HG03025 (cell line): ENCODE measurements at regions not wholly inside any gene's neighbourhood (a gene's known extent, or its start where the extent isn't known, plus 50 kb on each side); places are given as distances from the start of the nearest gene placed in this dataset.
"Not testable (repeated sequence)": the region's sequence is repeated elsewhere in the genome, so short reads cannot be mapped to it uniquely, and the experiment has no call there.

Source experiments
- ATAC-seq: cut with Tn5 transposase; IDR thresholded peaks from one replicate; pipeline ENCODE4 v1.9.1; 2021; ENCODE audit warnings: mild to moderate bottlenecking, moderate library complexity; ENCODE audit not compliant: unreplicated experiment, low FRiP score

- ATAC-seq: no peak
Measured at GRCh38 chr10:63986536-63986935, 465.3 kb downstream of the REEP3 start.

DNA sequence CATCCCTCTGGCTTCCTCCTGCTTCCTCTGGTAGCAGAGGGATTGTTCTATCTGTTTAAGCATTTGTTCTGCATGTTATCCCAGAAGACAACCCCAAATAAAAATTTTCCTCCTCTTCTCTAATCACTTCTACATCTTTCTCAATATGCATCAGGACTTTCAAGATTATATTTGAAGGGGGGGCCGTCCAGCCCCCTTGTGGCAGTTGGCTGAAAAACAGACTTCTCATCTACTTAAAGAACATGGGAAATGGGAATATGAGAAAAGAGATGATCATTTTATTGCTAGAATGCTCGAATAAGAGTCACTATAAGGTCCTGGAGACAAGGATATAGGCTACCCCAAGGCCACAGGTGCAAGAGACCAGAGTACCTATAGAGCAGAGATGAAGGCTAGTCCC lies 466.0 kb downstream of the REEP3 start:
- ATAC-seq: no peak

DNA sequence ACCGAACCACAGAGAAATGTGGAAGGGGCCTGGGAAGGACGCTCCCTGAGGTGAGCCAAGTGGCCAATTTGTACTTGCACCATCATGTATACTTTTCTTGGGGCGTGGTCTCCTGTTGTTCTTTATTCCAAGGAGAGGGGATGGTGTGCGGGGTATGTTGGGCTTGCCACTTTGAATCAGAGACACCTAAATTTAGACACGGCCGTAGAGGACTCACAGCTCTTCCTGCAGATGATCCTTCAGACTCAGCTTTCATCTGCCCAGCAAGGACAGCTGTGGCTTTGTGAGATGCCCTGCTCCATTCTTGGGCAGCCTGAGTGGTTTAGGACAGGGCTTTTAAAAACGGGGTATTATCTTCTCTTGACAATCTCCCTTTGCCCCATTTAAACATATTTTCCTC lies 473.2 kb downstream of the REEP3 start:
- ATAC-seq: no peak

DNA sequence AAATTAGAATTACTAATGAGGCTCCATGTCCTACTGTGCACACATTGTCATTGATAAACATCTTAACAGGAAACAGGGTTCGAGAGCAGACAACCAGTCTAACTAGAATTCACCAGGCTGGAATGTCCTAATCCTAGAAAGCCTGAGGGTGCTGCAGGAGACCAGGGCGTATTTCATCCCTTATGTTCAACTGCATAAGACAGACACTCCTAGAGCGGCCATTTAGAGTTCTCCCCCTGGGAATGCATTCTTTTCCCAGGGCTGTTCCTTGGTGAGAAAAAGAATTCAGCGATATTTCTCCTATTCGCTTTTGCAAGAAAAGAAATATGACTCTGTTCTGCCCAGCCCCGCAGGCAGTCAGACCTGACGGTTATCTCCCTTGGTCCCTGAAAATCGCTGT lies 486.0 kb downstream of the REEP3 start:
- ATAC-seq: no peak

GRCh38 chr10:64010711-64011110 lies 489.5 kb downstream of the REEP3 start:
- ATAC-seq: no peak

- no peak for ATAC-seq
Measured at GRCh38 chr10:64011912-64012714, 490.9 kb downstream of the REEP3 start.

DNA sequence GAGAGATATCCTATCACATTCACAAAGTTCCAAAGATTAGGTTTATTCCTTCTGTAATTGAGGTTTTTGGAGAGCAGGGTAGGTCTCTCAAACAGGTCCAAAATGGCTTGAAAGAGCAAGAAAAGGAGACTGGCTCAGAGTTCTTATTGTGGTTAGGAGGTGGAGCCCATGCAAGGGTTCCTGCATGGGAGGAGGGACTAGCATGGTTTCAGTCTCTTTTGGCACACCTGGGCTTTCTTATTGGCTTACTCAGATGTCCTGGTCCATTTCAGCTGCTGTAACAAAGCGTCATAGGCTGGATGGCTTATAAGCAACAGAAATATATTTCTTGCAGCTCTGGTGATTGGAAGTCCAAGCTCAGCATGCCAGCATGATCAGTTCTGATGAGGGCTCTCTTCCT lies 493.1 kb downstream of the REEP3 start:
- no peak for ATAC-seq

GRCh38 chr10:64023926-64024470 lies 502.8 kb downstream of the REEP3 start:
- ATAC-seq: no peak

DNA sequence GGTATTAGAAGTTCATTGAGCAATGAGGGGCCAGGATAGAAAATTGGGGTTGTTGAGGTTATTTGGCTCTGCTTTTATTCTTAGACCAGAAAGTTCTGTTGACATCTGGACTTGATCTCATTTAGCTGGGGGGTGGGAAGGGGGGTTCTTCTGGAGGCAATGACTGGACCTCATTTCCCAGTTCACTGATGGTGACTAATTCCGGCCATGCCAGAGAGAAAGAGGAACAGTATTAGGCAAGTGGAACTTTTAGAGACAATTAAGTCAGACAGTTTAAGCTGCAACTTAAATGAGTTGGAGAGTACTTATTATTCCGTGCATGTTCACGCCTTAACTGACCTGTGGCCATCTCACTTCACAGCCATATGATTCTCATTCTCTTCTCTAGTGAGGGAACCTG lies 512.5 kb downstream of the REEP3 start:
- ATAC-seq: no peak

DNA sequence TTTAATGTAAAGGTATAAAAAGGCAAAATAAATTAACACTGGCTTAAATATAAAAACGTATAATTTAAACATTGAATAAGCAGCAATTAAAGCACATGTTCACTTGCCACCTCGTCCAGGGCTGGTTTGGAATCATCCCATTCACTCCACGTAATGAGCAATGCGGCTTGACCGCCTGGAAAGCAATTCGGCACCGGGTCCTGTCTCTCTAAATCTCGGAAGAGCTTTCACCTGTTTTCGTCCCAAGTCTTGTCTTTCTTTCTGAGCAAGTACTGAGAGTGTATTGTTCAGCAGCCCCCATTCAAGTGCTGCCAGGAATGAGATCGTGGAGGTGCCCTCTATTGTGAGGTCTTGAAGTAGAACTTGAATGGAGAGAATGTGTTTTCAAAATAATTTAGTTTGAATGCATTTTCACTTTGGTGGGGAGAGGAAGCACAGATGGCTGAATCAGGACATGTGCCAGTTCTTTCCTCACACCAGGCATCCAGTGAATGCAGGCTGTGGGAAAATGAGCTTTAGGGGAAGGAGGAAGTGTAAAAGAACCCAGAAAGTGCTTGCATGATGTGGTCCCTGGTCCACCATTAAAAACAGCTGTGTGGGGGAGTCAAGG lies 515.2 kb downstream of the REEP3 start:
- ATAC-seq: no peak

DNA sequence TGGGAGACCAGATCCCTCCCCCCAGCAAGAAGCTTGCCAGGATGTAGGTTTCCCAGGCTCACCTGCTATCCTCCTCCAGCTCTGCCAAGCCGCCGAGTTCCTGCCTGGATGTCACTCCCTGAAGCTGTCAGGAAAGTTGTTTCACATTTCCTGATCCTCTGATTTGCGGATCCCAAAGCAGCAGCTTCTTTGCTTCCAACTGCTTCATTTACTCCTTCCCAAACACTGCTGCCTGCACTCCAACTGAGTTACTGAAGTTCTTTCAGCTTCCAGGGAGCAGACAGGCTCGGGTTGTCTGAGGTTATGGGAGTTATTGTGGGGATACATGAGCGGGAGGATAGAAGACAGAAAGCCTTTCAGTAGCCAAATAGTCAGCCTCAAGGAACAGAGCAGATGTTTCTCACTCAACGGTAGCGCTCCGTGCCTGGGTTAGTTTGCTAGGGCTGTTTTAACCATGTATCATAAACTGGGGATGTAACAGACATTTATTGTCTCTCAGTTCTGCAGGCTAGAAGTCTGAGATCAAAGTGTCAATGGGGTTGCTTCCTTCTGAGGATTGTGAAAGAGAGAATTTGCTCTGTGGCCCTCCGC lies 516.0 kb downstream of the REEP3 start:
- no peak for ATAC-seq

DNA sequence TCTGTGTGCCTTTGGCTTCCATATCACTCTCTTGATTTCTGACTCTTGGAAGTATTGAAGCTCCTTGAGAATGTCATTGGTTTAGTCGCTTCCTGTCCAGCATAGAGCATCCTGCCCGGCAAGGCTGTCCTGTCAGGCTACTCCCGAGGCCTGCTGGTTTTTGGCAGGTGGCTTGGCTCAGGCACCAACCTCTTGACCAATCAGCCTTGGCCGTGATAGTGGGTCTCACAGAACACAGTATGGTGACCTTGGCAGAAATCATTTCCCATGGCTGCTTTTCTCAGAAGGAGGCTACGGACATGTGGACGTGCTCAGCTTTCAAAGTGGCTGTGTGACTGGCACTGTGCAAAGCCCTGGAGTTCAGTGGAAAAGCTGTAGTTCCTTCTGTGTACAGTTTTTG lies 516.9 kb downstream of the REEP3 start:
- ATAC-seq: no peak

GRCh38 chr10:64039198-64039597 lies 518.0 kb downstream of the REEP3 start:
- no peak for ATAC-seq

DNA sequence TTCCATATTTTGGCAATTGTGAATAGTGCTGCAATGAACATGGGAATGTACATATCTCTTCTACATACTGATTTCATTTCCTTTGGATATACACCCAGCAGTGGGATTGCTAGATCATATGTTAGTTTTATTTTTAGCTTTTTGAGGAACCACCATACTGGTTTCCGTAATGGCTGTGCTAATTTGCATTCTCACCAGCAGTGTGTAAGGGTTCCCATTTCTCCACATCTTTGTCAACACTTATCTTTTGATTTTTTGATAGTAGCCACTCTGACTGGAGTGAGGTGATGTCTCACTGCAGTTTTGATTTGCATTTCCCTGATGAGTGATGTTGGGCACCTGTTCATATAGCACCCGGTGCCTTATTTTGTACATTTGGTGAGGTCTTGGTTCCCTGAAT lies 519.6 kb downstream of the REEP3 start:
- peak; percentile 8 for ATAC-seq

DNA sequence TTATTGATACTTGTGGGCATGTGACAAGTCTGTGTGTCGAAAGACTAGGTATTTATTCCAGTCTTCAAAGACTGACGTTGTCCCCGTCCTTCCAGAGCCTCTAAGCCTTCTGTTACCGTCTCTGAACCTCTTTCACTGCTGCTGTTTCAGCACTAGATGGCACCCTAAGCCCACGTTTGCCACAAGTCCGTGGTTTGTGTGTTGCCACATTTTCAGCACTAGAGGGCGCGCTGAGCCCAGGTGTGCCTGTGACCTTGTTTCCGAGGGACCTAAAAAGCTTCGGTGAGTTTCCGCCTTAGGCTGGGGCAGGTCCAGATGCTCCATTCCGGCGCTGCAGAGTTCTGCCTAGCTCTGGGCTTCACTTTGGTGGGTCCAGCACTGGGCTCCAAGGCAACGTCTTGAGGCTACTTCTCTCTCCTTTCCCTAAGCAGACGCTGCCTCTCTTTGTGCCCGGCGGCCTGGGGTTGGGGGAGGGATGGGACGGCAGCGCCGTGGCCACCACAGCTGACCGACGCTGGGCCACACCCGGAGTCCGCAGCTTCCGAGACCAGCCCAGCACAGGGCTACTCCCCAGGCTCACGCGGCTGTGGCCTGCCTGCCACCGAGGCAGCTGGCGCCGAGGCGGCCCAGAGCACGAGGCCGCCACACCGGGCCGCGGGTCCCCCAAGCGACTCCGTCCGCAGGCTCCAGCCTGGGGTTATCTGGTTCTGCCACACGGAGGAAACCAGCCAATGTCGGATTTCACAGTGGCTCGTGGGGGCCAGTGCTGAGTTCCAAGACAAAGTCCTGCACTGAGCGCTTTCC lies 520.2 kb downstream of the REEP3 start:
- ATAC-seq: peak; percentile 94

DNA sequence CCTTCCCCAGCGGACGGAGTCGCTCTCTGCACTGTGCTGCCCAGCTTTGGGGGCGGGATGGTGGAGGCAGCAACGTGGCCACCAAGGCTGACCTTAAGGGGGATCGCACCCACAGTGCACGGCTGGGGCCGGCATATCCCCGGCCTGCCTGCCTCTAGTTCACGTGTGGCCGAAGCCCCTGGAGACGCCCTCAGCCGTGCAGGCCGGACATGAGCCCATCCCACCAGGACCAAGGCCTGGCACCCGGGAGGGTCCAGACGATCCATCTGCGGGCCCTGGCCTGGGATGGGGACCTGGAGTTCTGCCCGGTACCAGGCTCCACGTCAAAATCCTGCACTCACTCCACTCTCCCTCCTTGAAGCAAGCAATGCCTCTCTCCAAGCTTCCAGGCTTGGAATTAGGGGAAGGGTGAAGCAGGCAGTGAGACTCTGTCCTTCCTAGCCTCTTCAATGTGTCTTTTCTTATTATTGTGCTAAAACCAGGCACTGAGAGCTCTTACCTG lies 520.8 kb downstream of the REEP3 start:
- ATAC-seq: no peak

GRCh38 chr10:64044098-64044497 lies 522.9 kb downstream of the REEP3 start:
- no peak for ATAC-seq

- not testable (repeated sequence) for ATAC-seq
Measured at GRCh38 chr10:64044957-64045632, 523.9 kb downstream of the REEP3 start.

- no peak for ATAC-seq
Measured at GRCh38 chr10:64054392-64054791, 533.2 kb downstream of the REEP3 start.

- ATAC-seq: no peak
Measured at GRCh38 chr10:64059884-64060283, 538.7 kb downstream of the REEP3 start.
